Keratinocyte (primary cell): ENCODE measurements at regions not wholly inside any gene's neighbourhood (a gene's known extent, or its start where the extent isn't known, plus 50 kb on each side); places are given as distances from the start of the nearest gene placed in this dataset.

Source experiments
- DNase-seq: peaks from one replicate; pipeline ENCODE4 v3.0.0-alpha.2; 2011; ENCODE audit warnings: low read depth, missing footprints, low spot score
- FAIRE-seq: peaks from 2 replicates; lab custom pipeline; 2011; peaks lifted over from hg19 to GRCh38; lab: Jason Lieb, UNC
- H2AFZ ChIP-seq: 2 replicates; pipeline ENCODE4 v1.6.0; 2012; ENCODE audit warnings: low read length, control low read depth, inconsistent platforms; ENCODE audit not compliant: control insufficient read depth
- H3K27ac ChIP-seq: 2 replicates; pipeline ENCODE4 v1.5.1; 2011; ENCODE audit warnings: low read length; ENCODE audit not compliant: control insufficient read depth, insufficient read depth
- H3K27me3 ChIP-seq: 3 replicates; pipeline ENCODE4 v1.6.0; 2011; ENCODE audit warnings: low read length; ENCODE audit not compliant: control insufficient read depth, insufficient read depth; ENCODE audit errors: extremely low read depth
- H3K36me3 ChIP-seq, 2 experiments: 2 replicates in 1 of 2; 3 replicates in 1 of 2; pipeline ENCODE4 v1.5.1; 2011; ENCODE audit warnings: low read length in 2 of 2, mild to moderate bottlenecking in 1 of 2; ENCODE audit not compliant: control insufficient read depth in 2 of 2, insufficient read depth in 2 of 2; ENCODE audit errors: extremely low read depth in 1 of 2
- H3K4me1 ChIP-seq: 3 replicates; pipeline ENCODE4 v1.5.1; 2011; ENCODE audit warnings: low read length; ENCODE audit not compliant: control insufficient read depth, insufficient read depth; ENCODE audit errors: extremely low read depth
- H3K4me2 ChIP-seq: 3 replicates; pipeline ENCODE4 v1.6.0; 2011; ENCODE audit warnings: low read depth, low read length; ENCODE audit not compliant: control insufficient read depth, insufficient read depth; ENCODE audit errors: extremely low read depth
- H3K4me3 ChIP-seq, 3 experiments: fragments of 200-600 bp in 1 of 3; sonication (generic) in 1 of 3; 2 replicates in 2 of 3; 3 replicates in 1 of 3; pipeline ENCODE4 v1.5.1; 2011 to 2016; ENCODE audit warnings: low read length in 3 of 3, mild to moderate bottlenecking in 3 of 3, control low read depth in 2 of 3, inconsistent platforms in 1 of 3, low read depth in 1 of 3, mixed read lengths in 1 of 3, mixed run types in 1 of 3, moderate library complexity in 1 of 3; ENCODE audit not compliant: control insufficient read depth in 2 of 3, insufficient read depth in 2 of 3; ENCODE audit errors: extremely low read depth in 1 of 3
- H3K79me2 ChIP-seq: 2 replicates; pipeline ENCODE4 v1.6.0; 2012; ENCODE audit warnings: low read length; ENCODE audit not compliant: control insufficient read depth, insufficient read depth
- H3K9ac ChIP-seq: 3 replicates; pipeline ENCODE4 v1.6.0; 2011; ENCODE audit warnings: low read length; ENCODE audit not compliant: control insufficient read depth, insufficient read depth; ENCODE audit errors: extremely low read depth
- H3K9me1 ChIP-seq: 3 replicates; pipeline ENCODE4 v1.6.0; 2011; ENCODE audit warnings: low read length; ENCODE audit not compliant: control insufficient read depth, insufficient read depth; ENCODE audit errors: extremely low read depth
- H3K9me3 ChIP-seq: 2 replicates; pipeline ENCODE4 v1.5.1; 2012; ENCODE audit warnings: low read depth, low read length; ENCODE audit not compliant: control insufficient read depth
- H4K20me1 ChIP-seq: 3 replicates; pipeline ENCODE4 v1.6.0; 2011; ENCODE audit warnings: low read length; ENCODE audit not compliant: control insufficient read depth, insufficient read depth; ENCODE audit errors: extremely low read depth
- CTCF ChIP-seq, 3 experiments: IDR thresholded peaks in 1 of 3; conservative IDR thresholded peaks in 1 of 3; optimal IDR thresholded peaks in 1 of 3; 2 replicates in 2 of 3; 3 replicates in 1 of 3; pipeline versions ENCODE3 to v1.5.1; 2011; ENCODE audit warnings: low read length in 3 of 3, mild to moderate bottlenecking in 3 of 3, moderate library complexity in 2 of 3, control low read depth in 1 of 3, inconsistent platforms in 1 of 3; ENCODE audit not compliant: insufficient read depth in 2 of 3; ENCODE audit errors: extremely low read depth in 1 of 3
- EZH2 ChIP-seq: IDR thresholded peaks from one replicate; pipeline ENCODE4 v1.6.1; 2012; ENCODE audit warnings: inconsistent platforms, mild to moderate bottlenecking, low read length, moderate library complexity
- dilution Hi-C: fragments of 300-500 bp; cut with MboI; formaldehyde crosslinking; loops from one replicate; pipeline ENCODE4 v1.7.0; 2020; ENCODE audit warnings: low sequenced_read_pairs; ENCODE audit not compliant: extremely low pct_ligation_motif_present

GRCh38 chr10:129207297-129207696 lies 259.7 kb upstream of the MGMT start:
- no peak overlapping the region for H3K4me3 ChIP-seq
- no peaks in the 10 kb centered on the region for H4K20me1 ChIP-seq
- no peaks in the 10 kb centered on the region for H3K36me3 ChIP-seq
- no peak overlapping the region for H3K4me2 ChIP-seq
- no peak for DNase-seq
- dilution Hi-C loops: no loop called here
- no peak for FAIRE-seq
- no peaks in the 10 kb centered on the region for H3K9me1 ChIP-seq
- no peaks in the 10 kb centered on the region for H3K79me2 ChIP-seq
- no peak overlapping the region for H3K9ac ChIP-seq
- H2AFZ ChIP-seq: no peak overlapping the region
- H3K27ac ChIP-seq: no peak overlapping the region
- H3K9me3 ChIP-seq: no peaks in the 10 kb centered on the region
- no peak for TF ChIP-seq CTCF (optimal IDR thresholded peaks at IDR 0.05 in 1 of 3, IDR thresholded peaks at IDR 0.05 in 1 of 3, conservative IDR thresholded peaks at IDR 0.05 in 1 of 3; ENCODE audit: extremely low read depth in 1 of 3, insufficient read depth in 2 of 3, low read length in 3 of 3)
- TF ChIP-seq EZH2: no peak
- no peaks in the 10 kb centered on the region for H3K27me3 ChIP-seq
- no peaks in the 10 kb centered on the region for H3K4me1 ChIP-seq

DNA sequence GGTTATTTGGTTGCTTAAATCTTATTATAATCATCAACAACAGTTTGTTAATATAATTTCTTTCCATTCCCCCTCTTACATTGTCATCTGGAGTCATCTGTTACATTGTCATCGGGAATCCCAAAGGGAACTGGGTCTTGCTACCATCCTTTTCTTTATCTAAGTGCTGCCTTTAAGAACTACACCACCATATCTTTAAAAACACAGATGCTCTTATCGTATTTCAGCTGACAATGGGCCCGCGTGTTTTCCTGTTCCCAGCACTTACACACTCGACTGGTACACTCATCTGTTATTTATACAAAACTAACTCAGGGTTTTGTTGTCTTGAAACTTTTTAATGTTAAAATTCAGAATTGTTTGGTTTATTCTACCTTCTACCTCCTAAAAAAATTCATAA lies 256.2 kb upstream of the MGMT start:
- Histone ChIP-seq H3K79me2 (no peaks in the 10 kb centered on the region), H3K9me1 (no peaks in the 10 kb centered on the region), H4K20me1 (no peaks in the 10 kb centered on the region), H3K4me2 (no peak overlapping the region), H3K27ac (no peak overlapping the region), H3K27me3 (no peaks in the 10 kb centered on the region), H2AFZ (no peak overlapping the region), H3K9me3 (no peaks in the 10 kb centered on the region), H3K4me1 (no peaks in the 10 kb centered on the region), H3K9ac (no peak overlapping the region), H3K36me3 (no peaks in the 10 kb centered on the region), H3K4me3 (no peak overlapping the region)
- TF ChIP-seq CTCF (optimal IDR thresholded peaks at IDR 0.05 in 1 of 3, IDR thresholded peaks at IDR 0.05 in 1 of 3, conservative IDR thresholded peaks at IDR 0.05 in 1 of 3; ENCODE audit: extremely low read depth in 1 of 3, insufficient read depth in 2 of 3, low read length in 3 of 3) (no peak), EZH2 (no peak)
- DNase-seq (no peak), FAIRE-seq (no peak)
- dilution Hi-C loops: no loop called here
